Fibroblast of mammary gland (primary cell): ENCODE measurements at regions not wholly inside any gene's neighbourhood (a gene's known extent, or its start where the extent isn't known, plus 50 kb on each side); places are given as distances from the start of the nearest gene placed in this dataset.
"Not testable (repeated sequence)": the region's sequence is repeated elsewhere in the genome, so short reads cannot be mapped to it uniquely, and the experiment has no call there.

Experiments
- DNase-seq: peaks from one replicate; pipeline ENCODE4 v3.0.0-alpha.2; 2010; ENCODE audit warnings: low read depth
- H3K4me3 ChIP-seq: 2 replicates; pipeline ENCODE4 v1.5.1; 2011; ENCODE audit warnings: low read depth, mild to moderate bottlenecking, low read length, moderate library complexity; ENCODE audit not compliant: control insufficient read depth
- CTCF ChIP-seq: conservative IDR thresholded peaks from 2 replicates; pipeline ENCODE4 v1.5.1; 2011; ENCODE audit warnings: low read depth, low read length, inconsistent platforms; ENCODE audit not compliant: control insufficient read depth, insufficient read depth

GRCh38 chr18:51345848-51346391 is 148.4 kb upstream of the MEX3C start:
- no peak for DNase-seq
- no peak for TF ChIP-seq CTCF
- H3K4me3 ChIP-seq = no peak overlapping the region

GRCh38 chr18:51346404-51346803 is 148.9 kb upstream of the MEX3C start:
- DNase-seq = no peak
- no peak overlapping the region for H3K4me3 ChIP-seq
- no peak for TF ChIP-seq CTCF

- no peak overlapping the region for H3K4me3 ChIP-seq
- DNase-seq = no peak
- no peak for TF ChIP-seq CTCF
These were observed 152.6 kb upstream of the MEX3C start for GRCh38 chr18:51350081-51350480.

GRCh38 chr18:51355841-51356240 is 158.4 kb upstream of the MEX3C start:
- H3K4me3 ChIP-seq = no peak overlapping the region
- no peak for TF ChIP-seq CTCF
- no peak for DNase-seq

- H3K4me3 ChIP-seq, DNase-seq: not testable (repeated sequence)
These were observed 162.8 kb upstream of the MEX3C start for GRCh38 chr18:51360301-51360700.

GRCh38 chr18:51361130-51361860 is 163.8 kb upstream of the MEX3C start:
- TF ChIP-seq CTCF = no peak
- no peak overlapping the region for H3K4me3 ChIP-seq
- peak; percentile 3 for DNase-seq

GRCh38 chr18:51363384-51363783 is 165.9 kb upstream of the MEX3C start:
- no peak for TF ChIP-seq CTCF
- H3K4me3 ChIP-seq = no peak overlapping the region
- DNase-seq = no peak
